ENCODE measurements at regions not wholly inside any gene's neighbourhood (a gene's known extent, or its start where the extent isn't known, plus 50 kb on each side); places are given as distances from the start of the nearest gene placed in this dataset.
"Not testable (repeated sequence)": the region's sequence is repeated elsewhere in the genome, so short reads cannot be mapped to it uniquely, and the experiment has no call there.

DNA sequence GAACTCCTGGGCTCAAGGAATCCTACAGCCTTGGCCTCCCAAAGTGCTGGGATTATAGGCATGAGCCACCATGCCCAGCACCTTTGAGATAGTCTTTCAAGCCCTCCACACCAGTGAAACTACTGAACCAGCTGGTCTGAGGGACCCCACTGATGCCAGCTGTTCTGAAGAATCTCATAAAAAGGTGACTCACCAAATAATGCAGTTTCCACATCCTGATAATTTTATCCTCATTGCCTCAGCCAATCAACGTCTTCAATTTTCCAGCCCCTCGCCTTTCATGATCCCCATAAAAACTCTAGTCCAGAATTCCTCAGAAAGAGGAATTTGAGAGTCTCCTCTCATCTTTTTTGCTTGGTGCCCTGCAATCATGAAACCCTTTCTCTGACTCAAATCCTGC, 1691.6 kb upstream of the LRRTM3 start:
- DNase-seq: no peak

- no peak for DNase-seq
These were observed 1690.6 kb upstream of the LRRTM3 start for GRCh38 chr10:65235266-65235665.

DNA sequence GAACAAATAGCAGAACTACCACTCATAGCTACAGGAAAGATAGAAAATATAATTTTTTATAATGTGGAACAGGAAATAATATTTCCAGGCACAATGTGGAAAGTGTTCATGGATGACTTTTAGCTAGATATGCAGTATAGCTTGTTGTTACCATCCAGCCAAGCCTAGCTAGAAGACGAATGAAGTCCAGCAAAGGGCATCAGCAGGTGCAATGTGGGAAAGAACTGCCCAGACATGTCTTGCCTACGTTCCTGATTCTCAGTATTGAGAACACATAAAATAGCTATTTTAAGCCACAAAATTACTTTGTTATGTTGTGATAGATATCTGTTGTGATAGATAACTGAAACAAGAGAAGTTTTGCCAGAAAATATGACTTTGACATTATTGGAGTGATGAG, 1690.0 kb upstream of the LRRTM3 start:
- no peak for DNase-seq

GRCh38 chr10:65265451-65265954, 1660.3 kb upstream of the LRRTM3 start:
- no peak for DNase-seq

- not testable (repeated sequence) for DNase-seq
These were observed 1656.3 kb upstream of the LRRTM3 start for GRCh38 chr10:65269551-65269950.

DNA sequence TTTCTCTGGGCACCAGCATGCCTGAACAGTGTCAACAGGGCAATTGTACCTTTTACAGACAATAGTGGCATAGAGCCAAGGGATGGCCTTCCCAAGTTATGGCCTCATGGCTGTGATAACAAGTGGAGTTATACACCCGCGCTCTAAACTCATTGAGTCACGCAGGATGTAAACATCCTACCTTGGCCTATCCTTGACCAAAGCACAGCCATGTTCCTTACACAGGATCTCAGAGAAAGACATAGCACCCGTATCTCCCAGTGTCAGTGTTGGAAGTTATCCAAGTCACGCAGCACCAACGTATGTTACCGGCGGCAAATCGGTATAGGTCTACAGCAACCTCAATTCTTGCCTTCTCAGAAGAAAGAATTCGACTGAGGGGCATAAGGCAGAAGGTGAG, 1654.9 kb upstream of the LRRTM3 start:
- DNase-seq: no peak

DNA sequence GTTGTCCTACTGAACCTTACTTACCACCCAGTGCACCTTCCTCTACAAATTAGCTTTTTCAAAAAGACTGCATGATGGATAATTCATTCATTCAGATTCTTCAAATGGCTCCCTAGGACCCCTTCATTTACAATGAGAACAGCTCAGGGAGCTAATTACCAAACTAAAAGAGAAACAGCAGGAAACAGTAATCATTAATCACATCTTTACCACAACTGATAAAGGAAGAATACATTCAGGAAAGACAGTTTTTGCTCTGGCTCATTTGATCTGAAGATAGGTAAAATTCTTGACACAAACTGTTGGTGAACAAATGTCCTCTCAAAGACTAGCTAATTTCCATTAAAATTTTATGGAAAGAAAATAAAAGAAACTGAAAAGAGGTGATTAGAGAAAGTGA, 1652.7 kb upstream of the LRRTM3 start:
- no peak for DNase-seq

GRCh38 chr10:65275296-65275695, 1650.5 kb upstream of the LRRTM3 start:
- DNase-seq: no peak

DNA sequence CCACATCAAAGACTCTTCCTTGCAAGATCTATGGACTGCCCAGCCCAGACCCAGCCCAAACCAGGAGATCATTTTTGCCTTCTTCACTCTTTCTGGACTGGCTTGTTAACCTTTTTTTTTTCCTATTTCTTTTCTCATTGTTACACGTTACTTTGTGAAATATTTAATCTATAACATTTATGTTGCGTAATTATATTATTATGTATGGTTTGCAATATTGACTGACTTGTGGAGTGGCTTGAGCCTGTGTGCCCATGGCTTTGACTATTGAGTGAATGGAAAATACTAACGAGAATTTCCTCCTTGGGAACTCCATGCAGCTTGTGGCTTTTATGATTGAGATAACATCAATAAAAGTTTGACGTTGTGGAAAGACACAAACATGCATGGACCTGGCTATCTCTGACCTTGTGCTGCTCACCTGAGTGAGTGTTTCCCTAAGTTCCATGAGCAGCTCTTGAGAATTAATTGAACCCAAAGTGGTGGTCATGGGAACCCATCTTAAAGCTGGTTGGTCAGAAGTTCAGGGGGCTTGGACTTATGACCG, 1641.3 kb upstream of the LRRTM3 start:
- DNase-seq: no peak

GRCh38 chr10:65285726-65286125, 1640.1 kb upstream of the LRRTM3 start:
- not testable (repeated sequence) for DNase-seq

DNA sequence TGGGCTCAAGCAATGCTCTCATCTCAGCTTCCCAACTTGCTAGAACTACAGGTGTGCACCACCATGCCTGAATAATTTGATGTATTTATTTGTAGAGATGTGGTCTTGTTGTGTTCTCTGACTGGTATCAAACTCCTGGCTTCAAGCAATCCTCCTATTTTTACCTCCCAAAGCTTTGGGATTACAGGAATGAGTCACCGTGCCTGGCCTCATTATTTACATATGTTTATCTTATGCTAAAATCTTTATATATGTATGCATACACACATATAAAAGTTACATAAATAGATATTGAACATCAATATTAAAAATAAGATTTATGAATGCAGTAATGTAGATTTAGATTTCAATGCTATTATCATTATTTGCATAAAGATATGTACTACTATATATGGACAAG, 1634.5 kb upstream of the LRRTM3 start:
- DNase-seq: no peak

- no peak for DNase-seq
These were observed 1633.3 kb upstream of the LRRTM3 start for GRCh38 chr10:65292551-65292950.

GRCh38 chr10:65294329-65294728, 1631.5 kb upstream of the LRRTM3 start:
- DNase-seq: no peak

DNA sequence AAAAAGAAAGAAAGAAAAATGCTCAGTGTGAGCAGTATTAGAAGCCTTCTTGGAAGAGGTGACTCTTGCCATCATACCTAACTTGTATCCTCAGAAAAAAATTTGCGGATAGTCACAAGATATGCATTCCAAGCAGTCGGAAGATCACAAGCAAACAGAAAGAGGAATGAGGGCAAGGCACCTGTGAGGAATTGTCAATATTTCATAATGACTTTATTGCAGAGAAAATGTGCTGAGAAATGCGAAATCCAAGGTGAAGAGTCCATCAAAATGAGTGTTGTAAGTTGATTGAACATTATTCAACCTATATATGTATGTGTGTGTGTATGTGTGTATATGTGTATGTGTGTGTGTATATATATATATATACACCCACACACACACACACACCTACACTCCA, 1624.7 kb upstream of the LRRTM3 start:
- DNase-seq: no peak

DNA sequence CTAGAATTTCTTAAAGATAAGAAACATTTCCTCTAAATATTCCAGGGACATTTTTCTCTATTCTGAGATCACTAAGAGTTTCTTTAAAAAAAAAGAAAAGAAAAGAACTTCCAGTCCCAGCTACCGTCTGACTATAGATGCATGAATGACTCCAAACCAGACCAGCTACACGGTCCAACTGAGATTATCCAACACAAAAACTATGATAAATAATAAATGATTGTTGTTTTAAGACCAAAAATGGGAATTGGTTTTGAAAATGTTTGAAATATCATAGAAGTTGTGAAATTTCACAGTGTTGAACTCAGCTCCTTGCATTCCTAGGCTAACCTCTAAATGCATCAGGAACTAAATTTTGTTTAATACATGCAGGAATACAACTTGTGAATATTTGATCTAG, 1619.6 kb upstream of the LRRTM3 start:
- DNase-seq: no peak

DNA sequence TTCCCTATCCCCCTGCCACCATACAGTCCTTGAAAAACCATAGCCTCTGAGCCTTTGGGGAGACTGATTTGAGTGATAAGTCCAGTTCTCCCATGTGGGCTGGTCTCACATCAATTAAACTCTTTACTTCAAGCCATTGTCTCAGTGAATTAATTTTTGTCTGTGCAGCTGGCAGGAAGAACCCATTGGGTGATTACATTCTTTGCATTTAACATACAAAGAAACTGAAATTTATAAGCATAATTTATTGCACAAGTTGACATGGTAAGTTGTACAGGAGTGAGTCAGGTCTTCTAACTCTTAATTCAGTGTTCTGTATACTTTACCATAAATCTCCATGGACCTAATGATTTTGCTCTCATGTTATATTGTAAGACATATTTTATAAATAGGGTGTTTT, 1613.0 kb upstream of the LRRTM3 start:
- no peak for DNase-seq

DNA sequence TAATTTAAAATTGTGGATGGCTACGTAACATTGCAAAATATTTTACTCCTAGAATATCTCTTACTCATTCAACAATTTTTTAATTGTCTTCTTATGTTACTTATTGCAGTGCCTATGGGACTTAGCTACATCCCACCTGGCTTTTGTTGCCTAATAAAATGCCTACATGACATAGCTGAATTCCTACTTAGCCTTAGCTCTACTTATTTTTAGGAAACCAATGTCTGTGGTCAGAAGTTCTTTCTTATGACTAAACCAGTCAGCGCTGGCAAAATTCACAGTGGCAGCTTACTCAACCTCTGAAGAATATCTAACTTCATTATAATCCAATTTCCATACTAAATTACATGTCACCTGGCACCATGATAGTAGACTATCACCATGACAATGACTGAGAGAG, 1612.4 kb upstream of the LRRTM3 start:
- no peak for DNase-seq

DNA sequence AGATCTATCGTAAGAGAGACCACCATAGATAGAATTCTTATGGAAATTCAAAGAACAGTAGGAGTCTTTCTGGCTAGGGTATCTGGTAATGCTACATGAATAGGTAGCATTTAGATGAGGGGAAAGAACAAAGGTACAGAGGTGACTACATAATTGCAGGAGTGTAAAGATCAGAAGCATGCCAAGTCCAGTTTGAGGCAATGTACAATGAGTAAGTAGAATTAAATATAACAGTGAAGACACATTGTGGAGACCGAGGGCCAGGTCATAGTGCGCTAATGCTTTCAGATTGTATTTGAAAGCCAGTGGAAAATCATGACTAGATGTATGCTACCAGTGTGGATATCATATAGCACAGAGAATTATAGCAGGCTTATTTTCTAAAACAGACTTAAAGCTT, 1611.6 kb upstream of the LRRTM3 start:
- no peak for DNase-seq

GRCh38 chr10:65319493-65319892, 1606.3 kb upstream of the LRRTM3 start:
- DNase-seq: no peak

- DNase-seq: no peak
These were observed 1605.4 kb upstream of the LRRTM3 start for GRCh38 chr10:65320236-65321026.

DNA sequence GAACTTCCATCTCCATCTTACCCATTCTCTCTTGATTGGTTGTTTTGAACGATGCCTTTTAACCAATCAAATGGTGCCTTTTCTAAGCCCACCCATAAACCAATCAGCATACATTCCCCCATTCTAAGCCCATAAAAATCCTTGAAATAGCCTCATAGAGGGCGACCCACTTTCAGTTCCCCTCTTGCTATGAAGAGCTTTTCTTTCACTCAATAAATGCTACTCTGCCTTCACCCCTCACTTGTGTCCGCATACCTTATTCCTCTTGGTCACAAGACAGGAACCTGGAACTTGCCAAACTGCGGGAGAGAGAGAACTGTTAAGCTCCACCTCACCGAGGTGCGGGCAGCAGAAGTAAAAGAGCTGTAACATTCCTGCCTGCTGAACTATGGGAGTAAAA, 1602.0 kb upstream of the LRRTM3 start:
- no peak for DNase-seq

GRCh38 chr10:65325913-65326312, 1599.9 kb upstream of the LRRTM3 start:
- no peak for DNase-seq

DNA sequence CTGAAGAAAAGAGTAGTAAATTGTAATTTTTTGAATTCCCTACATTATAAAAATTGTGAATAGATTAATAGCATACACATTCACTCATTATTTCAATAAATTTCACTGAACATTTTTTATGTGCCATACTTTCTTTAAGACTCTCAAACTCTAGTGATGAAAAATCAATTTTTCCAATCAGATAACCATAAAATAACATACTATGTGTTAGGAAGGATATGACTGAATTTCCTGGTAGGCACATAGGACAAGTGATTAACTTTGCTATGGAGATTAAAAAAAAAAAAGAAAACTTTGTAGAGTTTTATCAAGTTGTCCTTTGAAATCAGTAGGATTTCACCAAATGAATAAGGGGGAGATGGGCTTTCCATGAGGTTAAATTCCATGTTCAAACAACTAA, 1597.3 kb upstream of the LRRTM3 start:
- DNase-seq: no peak

DNA sequence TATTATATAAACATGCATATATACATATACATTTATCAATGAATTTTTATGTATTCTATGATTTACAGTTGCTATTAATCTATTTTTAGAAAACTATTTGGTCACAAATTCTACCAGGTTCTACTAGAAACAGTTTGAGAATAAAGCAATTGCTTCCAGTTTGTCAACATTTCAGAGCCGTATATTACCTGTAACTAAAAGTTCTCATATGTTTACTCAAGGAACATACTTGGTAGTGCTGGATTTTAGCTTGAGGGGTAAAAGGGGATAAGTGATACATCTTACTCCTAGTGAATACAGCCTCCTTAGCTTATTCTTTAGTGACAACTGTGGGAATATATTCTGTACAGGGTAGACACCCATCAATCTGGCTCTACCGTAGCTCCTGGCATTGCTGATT, 1590.5 kb upstream of the LRRTM3 start:
- DNase-seq: no peak

DNA sequence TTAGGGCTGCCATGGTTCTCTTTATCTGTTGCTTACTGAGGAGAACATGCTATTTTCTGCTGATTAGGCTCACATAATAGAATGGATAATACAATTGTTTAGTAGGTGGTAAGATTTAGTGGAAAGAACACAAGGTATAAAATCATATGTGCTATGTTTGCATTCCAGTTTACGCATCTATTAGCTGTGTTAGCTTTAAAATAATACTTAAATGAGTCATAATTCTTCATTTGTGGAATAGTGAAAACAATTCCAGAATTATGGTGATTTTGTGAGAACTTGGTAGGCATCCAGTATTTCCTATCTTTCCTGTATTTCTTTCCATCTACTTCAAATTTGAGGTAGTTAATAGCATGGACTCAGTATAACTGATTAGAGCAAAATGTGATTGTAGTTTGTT, 1585.5 kb upstream of the LRRTM3 start:
- no peak for DNase-seq
